Omental fat pad (tissue), 3 donors: ENCODE measurements at regions not wholly inside any gene's neighbourhood (a gene's known extent, or its start where the extent isn't known, plus 50 kb on each side); places are given as distances from the start of the nearest gene placed in this dataset.
"Not testable (repeated sequence)": the region's sequence is repeated elsewhere in the genome, so short reads cannot be mapped to it uniquely, and the experiment has no call there.

Source experiments
- ATAC-seq: fragments of 150-250 bp; one replicate; pipeline ENCODE4 v1.9.1; 2016; ENCODE audit warnings: mild to moderate bottlenecking, moderate library complexity; ENCODE audit not compliant: low FRiP score
- DNase-seq: peaks from one replicate; pipeline ENCODE4 v3.0.0-alpha.2; 2019; ENCODE audit warnings: low spot score
- TF ChIP-seq, protein P1 (sequence below), 3 donors: fragments of 450-650 bp; IDR thresholded peaks; one replicate each; pipeline ENCODE4 v1.5.1; 2016 to 2017; ENCODE audit warnings: antibody characterized with exemption in 3 of 3, mild to moderate bottlenecking in 3 of 3, moderate library complexity in 2 of 3

- no peak for DNase-seq
- no peak for ATAC-seq
- TF ChIP-seq, protein P1, sequence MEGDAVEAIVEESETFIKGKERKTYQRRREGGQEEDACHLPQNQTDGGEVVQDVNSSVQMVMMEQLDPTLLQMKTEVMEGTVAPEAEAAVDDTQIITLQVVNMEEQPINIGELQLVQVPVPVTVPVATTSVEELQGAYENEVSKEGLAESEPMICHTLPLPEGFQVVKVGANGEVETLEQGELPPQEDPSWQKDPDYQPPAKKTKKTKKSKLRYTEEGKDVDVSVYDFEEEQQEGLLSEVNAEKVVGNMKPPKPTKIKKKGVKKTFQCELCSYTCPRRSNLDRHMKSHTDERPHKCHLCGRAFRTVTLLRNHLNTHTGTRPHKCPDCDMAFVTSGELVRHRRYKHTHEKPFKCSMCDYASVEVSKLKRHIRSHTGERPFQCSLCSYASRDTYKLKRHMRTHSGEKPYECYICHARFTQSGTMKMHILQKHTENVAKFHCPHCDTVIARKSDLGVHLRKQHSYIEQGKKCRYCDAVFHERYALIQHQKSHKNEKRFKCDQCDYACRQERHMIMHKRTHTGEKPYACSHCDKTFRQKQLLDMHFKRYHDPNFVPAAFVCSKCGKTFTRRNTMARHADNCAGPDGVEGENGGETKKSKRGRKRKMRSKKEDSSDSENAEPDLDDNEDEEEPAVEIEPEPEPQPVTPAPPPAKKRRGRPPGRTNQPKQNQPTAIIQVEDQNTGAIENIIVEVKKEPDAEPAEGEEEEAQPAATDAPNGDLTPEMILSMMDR (IDR thresholded peaks at IDR 0.05): no peak
These were observed 101.0 kb upstream of the JCAD start for GRCh38 chr10:30160271-30160982.

DNA sequence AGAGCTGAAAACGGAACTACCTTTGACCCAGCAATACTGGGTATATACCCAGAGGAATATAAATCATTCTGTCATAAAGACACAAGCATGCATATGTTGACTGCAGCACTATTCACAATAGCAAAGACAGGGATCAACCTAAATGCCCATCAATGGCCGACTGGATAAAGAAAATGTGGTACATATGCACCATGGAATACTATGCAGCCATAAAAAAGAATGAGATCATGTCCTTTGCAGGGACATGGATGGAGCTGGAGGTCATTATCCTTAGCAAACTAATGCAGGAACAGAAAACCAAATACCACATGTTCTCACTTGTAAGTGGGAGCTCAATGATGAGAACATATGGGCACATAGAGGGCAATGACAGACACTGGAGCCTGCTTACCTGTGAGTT, 100.2 kb upstream of the JCAD start:
- DNase-seq, ATAC-seq: not testable (repeated sequence)

DNA sequence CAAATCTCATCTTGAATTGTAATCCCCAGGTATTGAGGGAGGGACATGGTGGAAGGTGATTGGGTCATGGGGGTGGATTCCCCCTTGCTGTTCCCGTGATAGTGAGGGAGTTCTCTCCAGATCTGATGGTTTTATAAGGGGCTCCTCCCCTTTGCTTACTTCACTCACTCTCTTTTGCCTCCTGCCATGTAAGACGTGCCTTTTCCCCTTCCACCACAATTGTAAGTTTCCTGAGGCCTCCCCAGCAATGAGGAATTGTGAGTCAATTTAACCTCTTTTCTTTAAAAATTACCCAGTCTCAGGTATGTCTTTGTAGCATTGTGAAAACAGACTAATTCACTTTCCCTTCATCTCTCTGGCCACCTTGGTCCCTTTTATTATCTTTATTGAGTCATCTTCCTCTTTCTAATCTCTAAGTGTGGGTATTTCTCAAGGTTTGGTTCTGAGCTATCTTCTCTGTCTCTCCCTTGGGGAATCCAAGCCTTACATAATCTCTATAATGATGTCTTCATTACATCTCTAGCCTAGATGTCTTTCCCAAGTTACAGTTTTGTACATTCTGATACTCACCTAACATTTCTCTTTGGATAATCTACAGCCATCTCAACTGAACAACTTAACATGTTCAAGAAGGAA, 99.1 kb upstream of the JCAD start:
- TF ChIP-seq, protein P1 (IDR thresholded peaks at IDR 0.05): no peak
- DNase-seq (no peak), ATAC-seq (no peak)

- DNase-seq (no peak), ATAC-seq (no peak)
- TF ChIP-seq, protein P1 (IDR thresholded peaks at IDR 0.05): no peak
These were observed 96.0 kb upstream of the JCAD start for GRCh38 chr10:30155401-30155800.

DNA sequence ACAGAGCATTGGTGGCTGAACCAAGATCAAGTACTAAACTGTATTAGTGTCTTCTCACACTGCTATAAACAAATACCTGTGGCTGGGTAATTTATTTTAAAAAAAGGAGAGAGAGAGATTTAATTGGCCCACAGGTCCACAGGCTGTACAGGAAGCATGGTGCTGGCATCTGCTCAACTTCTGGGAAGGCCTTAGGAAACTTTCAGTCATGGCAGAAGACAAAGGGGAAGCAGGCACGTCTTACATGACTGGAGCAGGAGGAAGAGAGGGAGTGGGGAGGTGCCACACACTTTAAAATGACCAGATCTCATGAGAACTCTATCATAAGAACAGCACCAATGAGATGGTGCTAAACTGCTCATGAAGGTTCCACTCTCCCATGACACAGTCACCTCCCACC, 95.2 kb upstream of the JCAD start:
- TF ChIP-seq, protein P1 (IDR thresholded peaks at IDR 0.05): no peak

GRCh38 chr10:30154126-30154525, 94.7 kb upstream of the JCAD start:
- ATAC-seq (no peak), DNase-seq (no peak)
- TF ChIP-seq, protein P1 (IDR thresholded peaks at IDR 0.05): no peak

More for the DNA sequence above, 95.2 kb upstream of the JCAD start:
- DNase-seq (no peak), ATAC-seq (no peak)

DNA sequence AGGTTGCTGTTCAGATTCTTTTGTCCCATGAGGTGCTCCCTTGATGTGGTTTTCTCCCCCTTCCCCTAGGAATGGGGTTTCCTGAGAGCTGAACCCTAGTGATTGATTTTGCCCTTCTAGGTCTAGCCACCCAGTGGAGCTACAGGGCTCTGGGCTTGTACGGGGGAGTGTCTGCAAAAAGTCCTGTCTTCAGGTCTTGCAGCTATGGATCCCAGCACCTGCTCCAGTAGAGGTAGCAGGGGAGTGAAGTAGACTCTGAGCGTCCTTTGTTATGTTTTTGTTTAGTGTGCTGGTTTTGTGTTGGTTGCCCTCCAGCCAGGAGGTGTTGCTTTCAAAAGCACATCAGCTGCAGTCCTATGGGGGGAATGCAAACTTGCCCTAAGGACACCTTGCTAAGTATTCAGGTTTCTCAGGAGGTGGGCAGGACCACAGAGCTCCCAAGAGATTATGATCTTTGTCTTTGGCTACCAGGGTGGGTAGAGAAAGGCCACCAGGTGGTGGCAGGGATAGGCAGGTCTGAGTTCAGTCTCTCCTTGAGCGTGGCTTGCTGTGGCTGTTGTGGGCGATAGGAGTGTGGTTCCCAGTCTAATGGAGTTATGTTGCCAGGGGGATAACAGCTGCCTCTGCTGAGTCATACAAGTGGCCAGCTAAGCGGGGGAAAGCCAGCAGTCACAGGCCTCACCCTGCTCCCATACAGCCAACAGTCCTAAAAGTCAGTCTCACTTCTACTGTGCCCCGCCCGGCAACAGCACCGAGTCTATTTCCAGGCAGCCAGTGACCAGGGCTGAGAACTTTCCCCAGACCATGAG, 92.4 kb upstream of the JCAD start:
- DNase-seq: no peak
- TF ChIP-seq, protein P1 (IDR thresholded peaks at IDR 0.05): no peak
- no peak for ATAC-seq
